ENCODE measurements at regions not wholly inside any gene's neighbourhood (a gene's known extent, or its start where the extent isn't known, plus 50 kb on each side); places are given as distances from the start of the nearest gene placed in this dataset.

GRCh38 chr5:145324767-145325479 lies 510.2 kb downstream of the PRELID2 start:
- no peak overlapping the region for H3K27ac ChIP-seq (ENCODE audit: low read depth, low read length)
- H3K9me3 ChIP-seq (ENCODE audit: control insufficient read depth in 5 of 5, low read length in 5 of 5), result no peaks in the 10 kb centered on the region
- no peaks in the 10 kb centered on the region for H3K36me3 ChIP-seq (ENCODE audit: control insufficient read depth in 5 of 5, insufficient read depth in 5 of 5, low read length in 5 of 5)
- peaks cover 0 to 5% (median 0%) of the 10 kb centered on the region in 5 donors for H3K4me1 ChIP-seq (ENCODE audit: control insufficient read depth in 5 of 5, insufficient read depth in 5 of 5, low read length in 5 of 5)
- no peaks in the 10 kb centered on the region for H3K27me3 ChIP-seq (ENCODE audit: control insufficient read depth in 5 of 5, insufficient read depth in 4 of 5, low read length in 5 of 5)
- no peak overlapping the region for H3K4me3 ChIP-seq (ENCODE audit: low read depth in 1 of 5, low read length in 5 of 5)
- no peak overlapping the region for H3K9ac ChIP-seq (ENCODE audit: low read length in 5 of 5)

- H3K9ac ChIP-seq (ENCODE audit: low read length in 5 of 5), result no peak overlapping the region
- H3K4me1 ChIP-seq (ENCODE audit: control insufficient read depth in 5 of 5, insufficient read depth in 5 of 5, low read length in 5 of 5), result peaks cover 0 to 5% (median 0%) of the 10 kb centered on the region in 5 donors
- H3K9me3 ChIP-seq (ENCODE audit: control insufficient read depth in 5 of 5, low read length in 5 of 5), result no peaks in the 10 kb centered on the region
- H3K36me3 ChIP-seq (ENCODE audit: control insufficient read depth in 5 of 5, insufficient read depth in 5 of 5, low read length in 5 of 5), result no peaks in the 10 kb centered on the region
- H3K27ac ChIP-seq (ENCODE audit: low read depth, low read length), result no peak overlapping the region
- no peaks in the 10 kb centered on the region for H3K27me3 ChIP-seq (ENCODE audit: control insufficient read depth in 5 of 5, insufficient read depth in 4 of 5, low read length in 5 of 5)
- H3K4me3 ChIP-seq (ENCODE audit: low read depth in 1 of 5, low read length in 5 of 5), result no peak overlapping the region
These were observed 511.0 kb downstream of the PRELID2 start for GRCh38 chr5:145324101-145324500.

GRCh38 chr5:145316282-145316681 lies 518.9 kb downstream of the PRELID2 start:
- H3K9me3 ChIP-seq (ENCODE audit: control insufficient read depth in 5 of 5, low read length in 5 of 5), result peaks cover 0 to 7% (median 5%) of the 10 kb centered on the region in 5 donors
- no peaks in the 10 kb centered on the region for H3K4me1 ChIP-seq (ENCODE audit: control insufficient read depth in 5 of 5, insufficient read depth in 5 of 5, low read length in 5 of 5)
- H3K36me3 ChIP-seq (ENCODE audit: control insufficient read depth in 5 of 5, insufficient read depth in 5 of 5, low read length in 5 of 5), result no peaks in the 10 kb centered on the region
- no peaks in the 10 kb centered on the region for H3K27me3 ChIP-seq (ENCODE audit: control insufficient read depth in 5 of 5, insufficient read depth in 4 of 5, low read length in 5 of 5)
- H3K27ac ChIP-seq (ENCODE audit: low read depth, low read length), result no peak overlapping the region
- H3K9ac ChIP-seq (ENCODE audit: low read length in 5 of 5), result no peak overlapping the region
- no peak overlapping the region for H3K4me3 ChIP-seq (ENCODE audit: low read depth in 1 of 5, low read length in 5 of 5)

GRCh38 chr5:145307866-145308382 lies 527.2 kb downstream of the PRELID2 start:
- Histone ChIP-seq H3K27me3 (ENCODE audit: control insufficient read depth in 5 of 5, insufficient read depth in 4 of 5, low read length in 5 of 5) (no peaks in the 10 kb centered on the region), H3K27ac (ENCODE audit: low read depth, low read length) (no peak overlapping the region), H3K9me3 (ENCODE audit: control insufficient read depth in 5 of 5, low read length in 5 of 5) (peaks cover 0 to 2% (median 0%) of the 10 kb centered on the region in 5 donors), H3K9ac (ENCODE audit: low read length in 5 of 5) (no peak overlapping the region), H3K36me3 (ENCODE audit: control insufficient read depth in 5 of 5, insufficient read depth in 5 of 5, low read length in 5 of 5) (no peaks in the 10 kb centered on the region), H3K4me1 (ENCODE audit: control insufficient read depth in 5 of 5, insufficient read depth in 5 of 5, low read length in 5 of 5) (no peaks in the 10 kb centered on the region), H3K4me3 (ENCODE audit: low read depth in 1 of 5, low read length in 5 of 5) (no peak overlapping the region)

- Histone ChIP-seq H3K36me3 (ENCODE audit: control insufficient read depth in 5 of 5, insufficient read depth in 5 of 5, low read length in 5 of 5) (no peaks in the 10 kb centered on the region), H3K27ac (ENCODE audit: low read depth, low read length) (no peak overlapping the region), H3K4me1 (ENCODE audit: control insufficient read depth in 5 of 5, insufficient read depth in 5 of 5, low read length in 5 of 5) (no peaks in the 10 kb centered on the region), H3K27me3 (ENCODE audit: control insufficient read depth in 5 of 5, insufficient read depth in 4 of 5, low read length in 5 of 5) (no peaks in the 10 kb centered on the region), H3K9ac (ENCODE audit: low read length in 5 of 5) (no peak overlapping the region), H3K9me3 (ENCODE audit: control insufficient read depth in 5 of 5, low read length in 5 of 5) (peaks cover 0 to 3% (median 0%) of the 10 kb centered on the region in 5 donors), H3K4me3 (ENCODE audit: low read depth in 1 of 5, low read length in 5 of 5) (no peak overlapping the region)
These were observed 539.8 kb downstream of the PRELID2 start for GRCh38 chr5:145295236-145295835.

GRCh38 chr5:145294331-145294730 lies 540.8 kb downstream of the PRELID2 start:
- Histone ChIP-seq H3K27me3 (ENCODE audit: control insufficient read depth in 5 of 5, insufficient read depth in 4 of 5, low read length in 5 of 5) (no peaks in the 10 kb centered on the region), H3K27ac (ENCODE audit: low read depth, low read length) (no peak overlapping the region), H3K4me3 (ENCODE audit: low read depth in 1 of 5, low read length in 5 of 5) (no peak overlapping the region), H3K9me3 (ENCODE audit: control insufficient read depth in 5 of 5, low read length in 5 of 5) (peaks cover 0 to 3% (median 0%) of the 10 kb centered on the region in 5 donors), H3K4me1 (ENCODE audit: control insufficient read depth in 5 of 5, insufficient read depth in 5 of 5, low read length in 5 of 5) (no peaks in the 10 kb centered on the region), H3K36me3 (ENCODE audit: control insufficient read depth in 5 of 5, insufficient read depth in 5 of 5, low read length in 5 of 5) (no peaks in the 10 kb centered on the region), H3K9ac (ENCODE audit: low read length in 5 of 5) (no peak overlapping the region)

GRCh38 chr5:145293716-145294115 lies 541.4 kb downstream of the PRELID2 start:
- Histone ChIP-seq H3K36me3 (ENCODE audit: control insufficient read depth in 5 of 5, insufficient read depth in 5 of 5, low read length in 5 of 5) (no peaks in the 10 kb centered on the region), H3K27me3 (ENCODE audit: control insufficient read depth in 5 of 5, insufficient read depth in 4 of 5, low read length in 5 of 5) (no peaks in the 10 kb centered on the region), H3K9me3 (ENCODE audit: control insufficient read depth in 5 of 5, low read length in 5 of 5) (peaks cover 0 to 3% (median 0%) of the 10 kb centered on the region in 5 donors), H3K4me1 (ENCODE audit: control insufficient read depth in 5 of 5, insufficient read depth in 5 of 5, low read length in 5 of 5) (no peaks in the 10 kb centered on the region), H3K27ac (ENCODE audit: low read depth, low read length) (no peak overlapping the region), H3K4me3 (ENCODE audit: low read depth in 1 of 5, low read length in 5 of 5) (no peak overlapping the region), H3K9ac (ENCODE audit: low read length in 5 of 5) (no peak overlapping the region)

GRCh38 chr5:145292278-145292677 lies 542.9 kb downstream of the PRELID2 start:
- Histone ChIP-seq H3K9ac (ENCODE audit: low read length in 5 of 5) (no peak overlapping the region), H3K27ac (ENCODE audit: low read depth, low read length) (no peak overlapping the region), H3K4me1 (ENCODE audit: control insufficient read depth in 5 of 5, insufficient read depth in 5 of 5, low read length in 5 of 5) (no peaks in the 10 kb centered on the region), H3K4me3 (ENCODE audit: low read depth in 1 of 5, low read length in 5 of 5) (no peak overlapping the region), H3K9me3 (ENCODE audit: control insufficient read depth in 5 of 5, low read length in 5 of 5) (no peaks in the 10 kb centered on the region), H3K36me3 (ENCODE audit: control insufficient read depth in 5 of 5, insufficient read depth in 5 of 5, low read length in 5 of 5) (no peaks in the 10 kb centered on the region), H3K27me3 (ENCODE audit: control insufficient read depth in 5 of 5, insufficient read depth in 4 of 5, low read length in 5 of 5) (no peaks in the 10 kb centered on the region)

- Histone ChIP-seq H3K4me1 (ENCODE audit: control insufficient read depth in 5 of 5, insufficient read depth in 5 of 5, low read length in 5 of 5) (no peaks in the 10 kb centered on the region), H3K4me3 (ENCODE audit: low read depth in 1 of 5, low read length in 5 of 5) (no peak overlapping the region), H3K9me3 (ENCODE audit: control insufficient read depth in 5 of 5, low read length in 5 of 5) (no peaks in the 10 kb centered on the region), H3K27me3 (ENCODE audit: control insufficient read depth in 5 of 5, insufficient read depth in 4 of 5, low read length in 5 of 5) (no peaks in the 10 kb centered on the region), H3K36me3 (ENCODE audit: control insufficient read depth in 5 of 5, insufficient read depth in 5 of 5, low read length in 5 of 5) (no peaks in the 10 kb centered on the region), H3K27ac (ENCODE audit: low read depth, low read length) (no peak overlapping the region), H3K9ac (ENCODE audit: low read length in 5 of 5) (no peak overlapping the region)
These were observed 551.9 kb downstream of the PRELID2 start for GRCh38 chr5:145283141-145283810.

- Histone ChIP-seq H3K9ac (ENCODE audit: low read length in 5 of 5) (no peak overlapping the region), H3K4me3 (ENCODE audit: low read depth in 1 of 5, low read length in 5 of 5) (no peak overlapping the region), H3K4me1 (ENCODE audit: control insufficient read depth in 5 of 5, insufficient read depth in 5 of 5, low read length in 5 of 5) (no peaks in the 10 kb centered on the region), H3K27ac (ENCODE audit: low read depth, low read length) (no peak overlapping the region), H3K27me3 (ENCODE audit: control insufficient read depth in 5 of 5, insufficient read depth in 4 of 5, low read length in 5 of 5) (no peaks in the 10 kb centered on the region), H3K9me3 (ENCODE audit: control insufficient read depth in 5 of 5, low read length in 5 of 5) (no peaks in the 10 kb centered on the region), H3K36me3 (ENCODE audit: control insufficient read depth in 5 of 5, insufficient read depth in 5 of 5, low read length in 5 of 5) (no peaks in the 10 kb centered on the region)
These were observed 554.3 kb downstream of the PRELID2 start for GRCh38 chr5:145280806-145281205.
